ENCODE measurements at regions not wholly inside any gene's neighbourhood (a gene's known extent, or its start where the extent isn't known, plus 50 kb on each side); places are given as distances from the start of the nearest gene placed in this dataset.

GRCh38 chr10:45163315-45163975 is 152.0 kb downstream of the OR13A1 start:
- TF ChIP-seq CTCF (IDR thresholded peaks at IDR 0.05) (no peak), POLR2AphosphoS5 (IDR thresholded peaks at IDR 0.05) (no peak), POLR2A (IDR thresholded peaks at IDR 0.05) (no peak)

All from sigmoid colon (tissue), 4 donors.